PFSK-1 (cell line): ENCODE measurements at regions not wholly inside any gene's neighbourhood (a gene's known extent, or its start where the extent isn't known, plus 50 kb on each side); places are given as distances from the start of the nearest gene placed in this dataset.

Experiments used
- FOXP2 ChIP-seq: optimal IDR thresholded peaks from 2 replicates; pipeline ENCODE3; 2011; ENCODE audit warnings: borderline replicate concordance, control low read depth, inconsistent platforms; ENCODE audit not compliant: insufficient read depth; ENCODE audit errors: extremely low read length, extremely low read depth
- POLR2AphosphoS5 ChIP-seq: IDR thresholded peaks from 2 replicates; pipeline ENCODE4 v1.6.1; 2012; ENCODE audit warnings: low read depth, mild to moderate bottlenecking, control low read depth, low read length, moderate library complexity
- REST ChIP-seq, 2 experiments: IDR thresholded peaks; 2 replicates each; pipeline versions ENCODE4 v1.6.1 to v1.8.0; 2011 to 2012; ENCODE audit warnings: low read depth in 2 of 2, low read length in 2 of 2, control low read depth in 1 of 2, inconsistent platforms in 1 of 2, mild to moderate bottlenecking in 1 of 2, moderate library complexity in 1 of 2; ENCODE audit not compliant: insufficient read depth in 1 of 2
- SIN3A ChIP-seq: IDR thresholded peaks from 2 replicates; pipeline ENCODE4 v1.6.1; 2012; ENCODE audit warnings: mild to moderate bottlenecking, low read length, moderate library complexity, borderline replicate concordance; ENCODE audit not compliant: insufficient read depth
- TAF1 ChIP-seq: IDR thresholded peaks from 2 replicates; pipeline ENCODE4 v1.6.1; 2012; ENCODE audit warnings: low read length, control low read depth, borderline replicate concordance; ENCODE audit not compliant: insufficient read depth

GRCh38 chr19:30695171-30695875 lies 323.1 kb downstream of the ZNF536 start:
- TF ChIP-seq REST (IDR thresholded peaks at IDR 0.05; ENCODE audit: insufficient read depth in 1 of 2, low read depth in 2 of 2, low read length in 2 of 2) (no peak), TAF1 (no peak), POLR2AphosphoS5 (no peak), SIN3A (no peak), FOXP2 (no peak)

- TF ChIP-seq TAF1: no peak
- no peak for TF ChIP-seq SIN3A
- no peak for TF ChIP-seq REST (IDR thresholded peaks at IDR 0.05; ENCODE audit: insufficient read depth in 1 of 2, low read depth in 2 of 2, low read length in 2 of 2)
- no peak for TF ChIP-seq FOXP2
- no peak for TF ChIP-seq POLR2AphosphoS5
Observed at GRCh38 chr19:30694156-30694755, 322.1 kb downstream of the ZNF536 start.

- TF ChIP-seq SIN3A (no peak), FOXP2 (no peak), REST (IDR thresholded peaks at IDR 0.05; ENCODE audit: insufficient read depth in 1 of 2, low read depth in 2 of 2, low read length in 2 of 2) (no peak), TAF1 (no peak), POLR2AphosphoS5 (no peak)
Observed at GRCh38 chr19:30692879-30693503, 320.8 kb downstream of the ZNF536 start.

- TF ChIP-seq POLR2AphosphoS5 (no peak), REST (IDR thresholded peaks at IDR 0.05; ENCODE audit: insufficient read depth in 1 of 2, low read depth in 2 of 2, low read length in 2 of 2) (no peak), TAF1 (no peak), FOXP2 (no peak), SIN3A (no peak)
Observed at GRCh38 chr19:30692181-30692811, 320.1 kb downstream of the ZNF536 start.
